Activated naive CD4-positive, alpha-beta T cell treated with anti-CD3 and anti-CD28 coated beads, Interleukin-2, amount 50 U/mL, for 24 hours (primary cell): ENCODE measurements at regions not wholly inside any gene's neighbourhood (a gene's known extent, or its start where the extent isn't known, plus 50 kb on each side); places are given as distances from the start of the nearest gene placed in this dataset.

Source experiments
- H3K27ac Mint-ChIP-seq: one replicate; pipeline ENCODE4 v1.8.0; 2021; ENCODE audit warnings: mild to moderate bottlenecking, mixed read lengths
- H3K27me3 Mint-ChIP-seq: one replicate; pipeline ENCODE4 v1.8.0; 2021; ENCODE audit warnings: mixed read lengths
- H3K36me3 Mint-ChIP-seq: one replicate; pipeline ENCODE4 v1.8.0; 2021; ENCODE audit warnings: mixed read lengths
- H3K4me1 Mint-ChIP-seq: one replicate; pipeline ENCODE4 v1.8.0; 2021; ENCODE audit warnings: mixed read lengths
- H3K4me3 Mint-ChIP-seq: one replicate; pipeline ENCODE4 v1.8.0; 2021; ENCODE audit warnings: mild to moderate bottlenecking, mixed read lengths
- H3K9me3 Mint-ChIP-seq: one replicate; pipeline ENCODE4 v1.8.0; 2021; ENCODE audit warnings: mixed read lengths

- Mint-ChIP-seq H3K27me3 (peaks cover 21% of the 10 kb centered on the region), H3K9me3 (no peaks in the 10 kb centered on the region)
Measured at GRCh38 chr5:96247708-96248107, 185.3 kb downstream of the PCSK1 start.

DNA sequence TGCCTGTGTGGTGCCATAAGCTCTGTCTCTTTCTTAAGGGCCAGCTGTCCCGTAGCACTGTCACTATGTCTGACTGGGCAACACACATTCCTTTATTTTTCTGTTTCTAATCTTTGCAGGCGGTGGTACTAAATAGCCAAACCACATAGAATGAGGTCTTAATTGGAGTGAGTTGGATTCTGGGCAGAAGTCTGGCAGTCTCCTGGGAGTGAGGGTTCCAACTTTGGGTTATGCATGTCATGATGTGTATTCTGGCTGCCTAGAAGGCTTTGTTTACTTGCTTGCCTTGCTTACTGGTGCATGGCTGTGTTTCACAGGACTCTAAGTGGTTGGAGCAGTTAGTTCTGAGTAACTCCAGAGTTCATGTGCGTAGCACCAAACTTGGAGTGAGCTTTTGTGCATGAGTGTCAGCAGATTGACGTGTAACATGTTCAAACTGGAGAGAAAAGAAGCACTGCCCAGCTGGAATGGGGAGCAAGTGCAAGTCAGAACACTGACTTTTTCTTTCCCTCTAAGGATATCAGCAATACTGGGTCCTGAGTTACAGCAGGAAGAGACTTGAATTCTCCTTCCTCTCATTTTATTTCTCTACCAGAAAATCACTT lies 185.8 kb downstream of the PCSK1 start:
- Mint-ChIP-seq H3K4me3 (no peak overlapping the region), H3K27me3 (peaks cover 19% of the 10 kb centered on the region), H3K36me3 (no peaks in the 10 kb centered on the region), H3K9me3 (no peaks in the 10 kb centered on the region), H3K4me1 (no peaks in the 10 kb centered on the region), H3K27ac (no peak overlapping the region)

More at GRCh38 chr5:96247708-96248107, 185.3 kb downstream of the PCSK1 start:
- Mint-ChIP-seq H3K4me3 (no peak overlapping the region), H3K36me3 (no peaks in the 10 kb centered on the region), H3K4me1 (no peaks in the 10 kb centered on the region), H3K27ac (no peak overlapping the region)

- Mint-ChIP-seq H3K4me3 (no peak overlapping the region), H3K9me3 (no peaks in the 10 kb centered on the region), H3K27me3 (peaks cover 19% of the 10 kb centered on the region), H3K36me3 (no peaks in the 10 kb centered on the region), H3K4me1 (no peaks in the 10 kb centered on the region), H3K27ac (no peak overlapping the region)
Measured at GRCh38 chr5:96245140-96246091, 187.6 kb downstream of the PCSK1 start.

DNA sequence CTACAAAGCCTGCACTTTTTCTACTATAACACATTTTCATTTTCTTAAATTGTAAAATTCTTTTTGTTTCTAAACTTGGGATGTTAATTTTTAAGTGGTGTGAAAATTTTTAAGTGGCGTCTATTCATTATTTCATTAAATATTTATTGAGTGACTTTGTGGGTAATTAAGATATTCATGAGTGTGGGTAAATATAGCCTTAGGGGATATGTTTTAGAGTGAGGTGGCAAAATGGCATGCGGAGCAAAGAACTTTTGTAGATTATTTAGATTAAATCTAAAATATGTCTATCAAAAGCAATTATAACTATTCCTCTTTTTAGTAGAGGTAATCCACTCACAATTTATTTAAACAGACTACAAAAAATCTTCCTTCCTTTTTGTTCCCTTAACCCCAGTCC lies 188.4 kb downstream of the PCSK1 start:
- Mint-ChIP-seq H3K27me3 (peaks cover 19% of the 10 kb centered on the region), H3K4me1 (no peaks in the 10 kb centered on the region), H3K4me3 (no peak overlapping the region), H3K9me3 (no peaks in the 10 kb centered on the region), H3K36me3 (no peaks in the 10 kb centered on the region), H3K27ac (no peak overlapping the region)

- H3K9me3 Mint-ChIP-seq, result no peaks in the 10 kb centered on the region
- H3K27ac Mint-ChIP-seq, result no peak overlapping the region
- H3K4me1 Mint-ChIP-seq, result no peaks in the 10 kb centered on the region
- H3K4me3 Mint-ChIP-seq, result no peak overlapping the region
- H3K36me3 Mint-ChIP-seq, result no peaks in the 10 kb centered on the region
- peaks cover 22% of the 10 kb centered on the region for H3K27me3 Mint-ChIP-seq
Measured at GRCh38 chr5:96243862-96244261, 189.2 kb downstream of the PCSK1 start.

GRCh38 chr5:96243203-96243602 lies 189.8 kb downstream of the PCSK1 start:
- Mint-ChIP-seq H3K27ac (no peak overlapping the region), H3K27me3 (peaks cover 21% of the 10 kb centered on the region), H3K36me3 (no peaks in the 10 kb centered on the region), H3K9me3 (no peaks in the 10 kb centered on the region), H3K4me3 (no peak overlapping the region), H3K4me1 (no peaks in the 10 kb centered on the region)

DNA sequence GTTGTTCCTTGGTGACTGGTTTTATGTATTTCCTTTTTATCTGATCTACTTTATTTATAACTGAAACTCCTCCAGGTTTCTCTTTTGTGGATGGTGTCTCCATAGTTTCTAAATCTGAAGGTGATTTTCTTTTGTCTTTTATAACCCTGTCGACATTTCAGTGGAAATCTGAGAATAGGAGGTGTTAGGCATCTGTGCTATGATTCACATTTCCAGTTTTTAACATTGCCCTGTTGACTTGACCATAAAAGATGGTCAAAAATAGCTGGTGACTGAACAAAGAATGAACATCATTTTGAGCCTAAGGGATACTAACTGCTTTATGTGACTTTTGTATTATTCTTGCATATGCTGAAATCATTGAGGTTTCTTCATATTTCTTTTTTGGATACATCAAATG lies 190.5 kb downstream of the PCSK1 start:
- Mint-ChIP-seq H3K36me3 (no peaks in the 10 kb centered on the region), H3K4me3 (no peak overlapping the region), H3K4me1 (no peaks in the 10 kb centered on the region), H3K27ac (no peak overlapping the region), H3K9me3 (no peaks in the 10 kb centered on the region), H3K27me3 (peaks cover 19% of the 10 kb centered on the region)

GRCh38 chr5:96236831-96237230 lies 196.2 kb downstream of the PCSK1 start:
- H3K4me3 Mint-ChIP-seq, result no peak overlapping the region
- H3K9me3 Mint-ChIP-seq, result no peaks in the 10 kb centered on the region
- peaks cover 3% of the 10 kb centered on the region for H3K27me3 Mint-ChIP-seq
- H3K27ac Mint-ChIP-seq, result no peak overlapping the region
- H3K4me1 Mint-ChIP-seq, result no peaks in the 10 kb centered on the region
- no peaks in the 10 kb centered on the region for H3K36me3 Mint-ChIP-seq

DNA sequence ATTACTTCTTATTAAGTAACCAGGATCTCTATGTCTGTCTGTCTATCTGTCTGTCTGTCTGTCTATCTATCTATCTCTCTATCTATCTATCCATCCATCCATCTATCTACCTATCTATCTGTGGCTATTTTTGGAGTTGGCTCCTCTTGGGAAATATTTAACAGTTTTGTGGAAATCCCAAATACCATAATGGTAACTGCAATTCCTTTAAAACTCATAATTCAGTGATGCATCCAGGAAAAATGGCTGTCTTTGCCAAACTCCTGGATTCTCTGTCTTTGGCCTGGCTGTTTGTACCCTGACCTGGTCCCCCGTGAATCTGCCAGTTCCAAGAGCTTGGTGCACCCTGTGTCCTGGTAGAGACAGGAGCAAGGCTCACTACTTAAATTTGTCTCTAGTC lies 197.0 kb downstream of the PCSK1 start:
- Mint-ChIP-seq H3K27me3 (peaks cover 5% of the 10 kb centered on the region), H3K4me3 (no peak overlapping the region), H3K36me3 (no peaks in the 10 kb centered on the region), H3K27ac (no peak overlapping the region), H3K4me1 (no peaks in the 10 kb centered on the region), H3K9me3 (no peaks in the 10 kb centered on the region)

DNA sequence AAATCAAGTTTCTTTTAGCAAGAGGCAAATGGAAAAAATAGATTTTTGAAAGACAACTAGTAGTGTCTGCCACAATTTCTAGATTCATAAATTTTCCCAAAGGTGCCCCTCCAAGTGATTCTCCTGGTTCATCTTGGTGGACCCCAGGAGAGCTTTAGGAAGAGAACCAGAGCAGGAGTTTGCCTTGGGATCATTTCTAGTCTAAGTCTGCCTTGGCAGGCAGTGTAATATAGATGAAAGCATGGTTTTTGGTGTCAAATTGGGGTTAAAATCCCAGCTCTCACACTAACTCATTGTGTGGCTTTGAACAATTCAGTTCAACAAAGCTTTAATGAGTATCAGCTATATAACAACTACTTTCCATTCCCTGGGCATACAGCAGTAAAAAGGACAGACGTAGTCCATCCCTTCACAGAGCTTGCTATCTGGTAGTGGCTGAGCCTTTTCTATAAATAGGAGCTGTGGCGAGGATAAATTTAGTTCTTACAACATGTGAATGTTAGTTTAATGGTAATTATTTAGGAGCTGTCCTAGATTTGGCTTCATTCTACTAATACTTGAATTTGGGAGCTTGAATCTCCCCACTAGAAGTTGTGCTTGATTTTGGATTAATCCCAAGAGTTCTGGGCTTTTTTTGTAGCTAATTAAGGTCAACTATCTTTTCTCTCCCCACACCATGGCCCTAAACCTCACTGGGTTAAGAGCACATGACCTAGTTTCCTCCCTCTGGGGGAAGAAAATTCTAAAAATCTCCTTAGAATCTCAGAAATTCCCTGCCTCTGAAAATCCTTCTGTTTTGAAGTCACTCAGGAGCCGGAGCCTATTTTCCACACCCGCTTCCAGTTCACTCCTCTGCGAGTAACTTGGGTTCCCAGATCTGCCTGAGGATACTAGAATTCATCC lies 197.8 kb downstream of the PCSK1 start:
- Mint-ChIP-seq H3K27ac (no peak overlapping the region), H3K4me3 (no peak overlapping the region), H3K27me3 (peaks cover 5% of the 10 kb centered on the region), H3K9me3 (no peaks in the 10 kb centered on the region), H3K4me1 (no peaks in the 10 kb centered on the region), H3K36me3 (no peaks in the 10 kb centered on the region)

DNA sequence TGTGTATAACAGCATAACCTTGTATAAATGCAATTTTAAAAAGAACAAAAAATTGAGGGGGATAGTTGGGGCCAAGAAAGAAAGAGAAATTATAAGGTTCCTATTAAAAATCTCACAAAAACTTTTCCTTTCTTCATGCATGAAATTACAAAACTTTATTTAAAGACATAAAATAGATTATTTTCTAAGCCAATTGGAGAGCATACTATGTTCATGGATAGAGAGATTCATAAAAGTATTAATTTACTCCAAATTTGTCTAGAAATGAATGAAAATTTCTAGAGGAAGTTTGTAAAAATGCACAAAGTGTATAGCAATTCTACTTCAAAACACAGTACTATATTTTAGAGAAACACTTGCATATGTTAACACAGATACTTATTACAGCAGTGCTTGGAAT lies 200.4 kb downstream of the PCSK1 start:
- H3K27me3 Mint-ChIP-seq, result peaks cover 7% of the 10 kb centered on the region
- H3K4me1 Mint-ChIP-seq, result no peaks in the 10 kb centered on the region
- no peak overlapping the region for H3K27ac Mint-ChIP-seq
- H3K36me3 Mint-ChIP-seq, result no peaks in the 10 kb centered on the region
- H3K4me3 Mint-ChIP-seq, result no peak overlapping the region
- H3K9me3 Mint-ChIP-seq, result no peaks in the 10 kb centered on the region

- H3K27ac Mint-ChIP-seq, result no peak overlapping the region
- no peaks in the 10 kb centered on the region for H3K4me1 Mint-ChIP-seq
- H3K36me3 Mint-ChIP-seq, result no peaks in the 10 kb centered on the region
- H3K27me3 Mint-ChIP-seq, result peaks cover 13% of the 10 kb centered on the region
- no peak overlapping the region for H3K4me3 Mint-ChIP-seq
- H3K9me3 Mint-ChIP-seq, result no peaks in the 10 kb centered on the region
Measured at GRCh38 chr5:96229188-96229587, 203.9 kb downstream of the PCSK1 start.

- Mint-ChIP-seq H3K9me3 (no peaks in the 10 kb centered on the region), H3K4me3 (no peak overlapping the region), H3K27me3 (peaks cover 13% of the 10 kb centered on the region), H3K4me1 (no peaks in the 10 kb centered on the region), H3K27ac (no peak overlapping the region), H3K36me3 (no peaks in the 10 kb centered on the region)
Measured at GRCh38 chr5:96228408-96228807, 204.6 kb downstream of the PCSK1 start.

GRCh38 chr5:96227957-96228356 lies 205.1 kb downstream of the PCSK1 start:
- Mint-ChIP-seq H3K27me3 (peaks cover 13% of the 10 kb centered on the region), H3K27ac (no peak overlapping the region), H3K9me3 (no peaks in the 10 kb centered on the region), H3K4me3 (no peak overlapping the region), H3K36me3 (no peaks in the 10 kb centered on the region), H3K4me1 (no peaks in the 10 kb centered on the region)

DNA sequence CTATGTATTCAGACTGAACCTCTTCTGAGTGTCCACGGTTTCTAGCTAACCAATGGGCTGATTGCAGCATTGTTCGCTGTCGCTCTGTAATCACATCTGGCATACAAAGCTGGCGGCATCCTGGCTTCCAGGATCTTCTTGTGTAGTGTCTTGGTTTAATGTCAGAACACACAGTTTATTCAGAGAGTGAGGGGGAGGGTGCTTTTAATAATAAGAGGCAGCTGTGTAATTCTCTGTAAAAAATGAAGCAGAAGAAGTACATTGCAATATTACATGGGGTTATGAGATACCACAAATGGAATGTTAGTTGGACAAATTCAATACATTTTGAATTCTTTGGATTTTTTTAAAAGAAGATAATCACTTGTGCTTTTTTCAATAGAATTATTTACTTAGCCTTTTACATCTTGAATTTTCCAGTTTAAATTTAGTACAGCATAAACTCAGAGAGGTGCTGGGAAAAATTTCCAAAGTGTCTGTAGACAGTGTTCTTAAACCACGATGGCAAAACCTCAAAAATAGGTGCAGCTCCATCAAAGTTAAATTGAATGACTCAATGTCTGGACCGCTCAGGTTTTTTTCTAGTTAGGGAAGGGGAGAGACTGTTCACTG lies 206.0 kb downstream of the PCSK1 start:
- Mint-ChIP-seq H3K27ac (no peak overlapping the region), H3K36me3 (no peaks in the 10 kb centered on the region), H3K4me3 (no peak overlapping the region), H3K27me3 (peaks cover 15% of the 10 kb centered on the region), H3K4me1 (no peaks in the 10 kb centered on the region), H3K9me3 (no peaks in the 10 kb centered on the region)
